ENCODE measurements at regions not wholly inside any gene's neighbourhood (a gene's known extent, or its start where the extent isn't known, plus 50 kb on each side); places are given as distances from the start of the nearest gene placed in this dataset.

- no peak for DNase-seq (ENCODE audit: low spot score)
Observed at GRCh38 chr22:49481659-49482399, 345.8 kb downstream of the BRD1 start.

DNA sequence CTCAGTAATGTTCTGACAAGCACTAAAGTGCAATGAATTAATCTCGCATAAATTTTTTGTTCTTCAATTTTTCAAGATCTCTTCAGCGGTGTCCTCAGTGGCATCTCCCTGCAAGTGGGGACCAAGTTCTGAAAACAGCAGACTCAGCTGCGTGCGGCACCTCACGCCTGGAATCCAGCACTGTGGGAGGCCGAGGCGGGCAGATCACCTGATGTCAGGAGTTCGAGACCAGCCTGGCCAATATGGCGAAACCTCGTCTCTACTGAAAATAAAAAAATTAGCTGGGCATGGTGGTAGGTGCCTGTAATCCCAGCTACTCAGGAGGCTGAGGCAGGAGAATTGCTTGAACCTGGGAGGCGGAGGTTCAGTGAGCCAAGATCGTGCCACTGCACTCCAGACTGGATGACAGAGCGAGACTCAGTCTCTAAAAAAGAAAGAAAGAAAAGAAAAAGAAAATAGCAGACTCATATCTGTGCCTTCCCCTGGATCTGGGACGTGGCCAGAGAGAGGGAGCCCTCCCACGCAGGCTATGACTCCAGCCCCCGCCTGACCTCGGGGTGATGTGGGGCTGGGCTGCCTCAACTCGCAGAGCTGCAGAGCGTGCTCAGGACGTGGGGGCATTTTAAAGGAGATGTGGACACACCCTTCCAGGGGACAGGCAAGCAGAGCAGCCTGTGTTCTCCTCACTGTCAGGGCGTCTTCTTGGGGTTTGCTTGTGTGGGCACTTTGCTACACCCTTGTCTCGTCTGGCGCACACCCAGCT, 346.6 kb downstream of the BRD1 start:
- no peak for DNase-seq (ENCODE audit: low spot score)

GRCh38 chr22:49480331-49480730, 347.3 kb downstream of the BRD1 start:
- no peak for DNase-seq (ENCODE audit: low spot score)

DNA sequence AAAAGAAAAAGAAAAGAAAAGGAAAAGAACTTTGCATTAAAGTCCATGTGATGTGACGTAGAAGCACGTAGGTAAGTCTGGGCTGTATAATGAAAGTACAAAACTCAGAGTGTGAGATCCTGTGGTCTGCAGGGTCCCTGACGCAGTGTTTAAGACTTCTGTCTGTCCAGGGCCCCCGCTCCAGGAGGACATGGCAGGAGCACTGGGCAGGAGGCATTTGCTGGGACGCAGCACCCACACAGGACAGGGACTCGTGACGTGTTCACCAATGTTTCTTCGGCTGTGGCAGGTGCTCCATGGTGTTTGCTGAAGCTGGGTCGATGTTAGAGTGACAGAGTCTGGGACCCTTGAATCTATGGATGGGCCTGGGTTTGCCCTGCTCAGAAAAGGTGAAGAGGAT, 348.1 kb downstream of the BRD1 start:
- no peak for DNase-seq (ENCODE audit: low spot score)

DNA sequence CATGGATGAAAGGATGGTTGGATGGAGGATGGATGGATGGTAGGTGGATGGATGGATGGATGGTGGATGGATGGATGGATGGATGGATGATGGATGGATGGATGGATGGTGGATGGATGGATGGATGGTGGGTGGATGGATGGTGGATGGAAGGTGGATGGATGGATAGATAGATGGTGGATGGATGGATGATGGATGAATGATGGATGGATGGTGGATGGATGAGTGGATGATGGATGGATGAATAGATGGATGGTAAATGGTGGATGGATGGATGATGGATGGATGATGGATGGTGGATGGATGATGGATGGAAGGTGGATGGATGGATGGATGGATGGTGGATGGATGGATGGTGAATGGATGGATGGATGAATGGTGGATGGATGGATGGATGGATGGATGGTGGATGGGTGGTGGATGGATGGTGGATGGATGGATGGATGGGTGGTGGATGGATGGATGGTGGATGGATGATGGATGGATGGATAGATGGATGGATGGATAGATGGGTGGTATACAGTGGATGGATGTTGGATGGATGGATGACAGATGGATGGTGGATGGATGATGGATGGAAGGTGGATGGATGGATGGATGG, 350.8 kb downstream of the BRD1 start:
- DNase-seq (ENCODE audit: low spot score): no peak

GRCh38 chr22:49476176-49476575, 351.5 kb downstream of the BRD1 start:
- no peak for DNase-seq (ENCODE audit: low spot score)

DNA sequence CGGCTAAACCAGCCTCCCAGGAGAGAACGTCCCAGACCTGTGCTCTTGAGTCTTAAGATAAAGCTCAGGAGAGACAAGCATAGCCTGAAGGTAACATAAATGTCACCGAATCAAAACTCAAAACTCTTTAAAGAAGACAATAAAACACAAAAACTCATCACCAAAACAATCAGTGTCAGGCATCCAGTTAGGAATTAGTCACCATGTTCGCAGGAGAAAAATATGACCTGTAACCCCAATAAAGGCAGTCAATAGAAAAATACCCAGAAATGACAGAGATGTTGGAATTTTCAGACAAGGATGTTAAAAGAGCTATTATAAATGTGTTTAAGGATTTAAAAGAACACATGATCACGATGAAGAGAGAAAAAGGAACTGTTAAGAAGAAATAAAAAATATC, 352.4 kb downstream of the BRD1 start:
- DNase-seq (ENCODE audit: low spot score): no peak

DNA sequence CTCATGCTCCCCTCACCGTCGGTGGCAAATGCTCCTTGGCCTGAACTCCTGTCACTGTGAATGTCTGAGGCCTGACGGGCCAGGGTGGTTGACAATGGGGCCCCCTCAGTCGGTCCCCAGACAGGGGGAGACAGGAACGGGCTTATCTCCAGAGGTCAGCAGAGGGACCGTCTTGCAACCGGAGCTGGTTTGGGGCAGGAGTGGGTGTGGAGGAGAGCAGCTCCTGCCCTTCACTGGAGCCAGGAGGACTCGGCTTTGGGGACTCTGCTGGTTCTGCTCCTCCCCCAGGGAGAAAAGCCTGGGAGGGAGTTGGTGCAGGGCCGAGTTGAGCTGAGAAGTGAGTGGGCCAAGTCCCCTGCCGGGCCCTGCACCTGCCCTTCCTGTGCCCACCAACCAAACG, 354.4 kb downstream of the BRD1 start:
- no peak for DNase-seq (ENCODE audit: low spot score)

- no peak for DNase-seq (ENCODE audit: low spot score)
Observed at GRCh38 chr22:49470741-49471503, 356.8 kb downstream of the BRD1 start.

DNA sequence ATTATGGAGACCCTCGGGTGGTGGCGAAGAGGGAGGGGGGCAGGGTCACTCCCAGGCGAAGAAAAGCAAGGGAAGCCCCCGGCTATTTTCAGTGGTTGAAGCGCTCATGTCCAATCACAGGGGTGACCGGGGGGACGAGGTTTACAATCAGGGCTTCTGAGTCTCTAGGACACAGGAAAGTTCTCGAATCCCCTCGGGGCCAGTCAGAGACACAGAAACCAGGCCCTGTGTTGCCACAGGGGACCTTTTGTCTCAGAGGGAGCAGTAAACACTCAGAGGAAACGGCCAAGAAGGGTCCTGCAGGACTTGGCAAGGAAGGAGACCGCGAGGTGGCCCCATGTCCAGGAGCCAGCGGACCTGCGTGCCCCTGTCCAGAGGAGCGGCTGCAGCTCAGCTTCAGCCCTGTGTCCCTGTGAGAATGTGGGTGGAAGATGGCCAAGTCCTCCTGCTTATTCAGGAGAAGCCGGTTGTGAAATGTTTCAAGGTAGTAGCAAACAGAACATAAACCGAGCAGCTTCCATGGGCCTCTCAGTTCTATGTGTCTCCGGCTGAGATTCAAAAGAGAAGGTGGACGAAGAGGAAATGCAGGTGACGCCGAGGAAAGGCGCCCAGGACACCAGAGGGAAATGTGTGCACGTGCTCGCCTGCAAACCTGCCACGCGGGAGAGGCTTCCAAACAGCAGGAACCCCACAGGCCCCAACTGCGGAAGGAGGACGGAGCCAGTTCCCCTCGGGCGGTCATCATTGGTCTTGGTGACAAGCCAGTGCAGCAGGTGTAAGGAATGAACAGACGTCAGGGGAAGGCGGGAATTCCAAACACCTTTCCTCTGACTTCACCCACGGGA, 357.6 kb downstream of the BRD1 start:
- DNase-seq (ENCODE audit: low spot score): no peak

- DNase-seq (ENCODE audit: low spot score): no peak
Observed at GRCh38 chr22:49468487-49469198, 359.0 kb downstream of the BRD1 start.

DNA sequence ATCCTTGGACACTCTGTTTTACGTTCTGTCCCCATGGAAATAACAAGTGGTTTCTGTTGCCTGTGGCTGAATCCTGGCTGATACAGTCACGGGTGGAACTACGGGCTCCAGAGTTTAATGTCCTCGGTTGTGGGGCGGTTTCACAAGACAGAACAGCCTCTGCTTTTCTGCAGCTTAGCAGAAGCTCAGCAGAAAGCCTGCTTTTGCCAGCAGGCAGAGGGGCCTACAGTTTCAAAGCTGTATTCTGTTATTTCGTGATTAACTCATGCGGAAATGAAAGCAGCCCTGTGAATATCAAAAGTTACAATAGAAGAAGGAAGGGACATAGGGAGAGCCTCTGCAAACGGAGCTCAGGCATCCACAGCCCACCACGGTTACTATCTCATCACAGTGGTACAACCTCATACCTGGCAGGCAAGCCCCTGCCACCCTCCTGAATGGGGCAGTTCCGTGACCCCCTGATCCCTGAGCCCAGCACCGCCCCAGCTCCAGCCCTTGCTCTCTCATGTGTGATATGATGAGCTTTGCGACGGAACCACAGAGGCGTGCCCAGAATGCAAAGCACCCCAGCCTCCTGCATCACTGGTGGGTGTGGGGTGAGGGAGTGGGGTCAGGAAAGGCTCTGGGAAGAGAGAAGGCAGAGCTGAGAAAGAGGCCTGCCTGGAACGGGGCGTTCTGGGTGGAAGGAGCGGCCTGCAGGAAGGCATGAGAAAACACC, 360.6 kb downstream of the BRD1 start:
- no peak for DNase-seq (ENCODE audit: low spot score)

DNA sequence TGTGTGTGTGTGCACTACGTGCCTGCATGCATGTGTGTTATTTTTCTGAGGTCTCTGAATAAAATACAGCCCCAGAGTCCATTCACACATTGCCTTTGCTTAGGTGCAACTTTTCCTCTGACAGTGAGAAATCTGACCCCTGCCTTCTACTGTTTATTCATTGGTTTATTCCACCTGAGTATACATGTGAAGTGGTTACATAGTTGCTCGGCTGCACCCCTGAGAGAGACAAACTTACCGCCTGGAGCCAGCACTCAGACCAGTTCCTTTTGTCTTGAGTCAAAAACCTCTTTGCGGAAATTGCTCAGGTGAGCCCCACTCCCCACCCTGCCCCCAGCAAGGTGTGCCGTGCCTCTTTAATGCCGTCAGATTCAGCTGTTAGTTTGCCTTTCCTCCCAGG, 363.6 kb downstream of the BRD1 start:
- no peak for DNase-seq (ENCODE audit: low spot score)

DNA sequence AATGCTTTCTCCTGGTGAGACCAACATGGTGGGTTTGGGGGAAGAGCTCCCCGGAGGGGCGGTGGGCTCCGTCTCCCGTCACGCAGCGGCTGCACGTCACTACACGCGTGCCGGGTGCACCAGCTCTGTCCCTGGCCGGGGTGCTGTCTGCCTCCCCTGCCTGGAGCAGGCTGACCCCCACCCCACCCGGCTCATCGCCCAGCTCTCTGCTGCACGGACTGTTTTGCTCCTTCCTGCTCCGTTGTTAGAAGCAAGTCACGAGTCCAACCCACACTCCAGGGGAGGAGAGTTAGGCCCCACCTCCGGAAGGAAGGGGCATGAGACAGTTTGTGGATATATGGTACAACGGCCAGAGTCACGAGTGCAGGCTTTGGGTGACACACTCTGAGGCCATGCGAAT, 364.9 kb downstream of the BRD1 start:
- no peak for DNase-seq (ENCODE audit: low spot score)

GRCh38 chr22:49462291-49462690, 365.4 kb downstream of the BRD1 start:
- DNase-seq (ENCODE audit: low spot score): no peak

DNA sequence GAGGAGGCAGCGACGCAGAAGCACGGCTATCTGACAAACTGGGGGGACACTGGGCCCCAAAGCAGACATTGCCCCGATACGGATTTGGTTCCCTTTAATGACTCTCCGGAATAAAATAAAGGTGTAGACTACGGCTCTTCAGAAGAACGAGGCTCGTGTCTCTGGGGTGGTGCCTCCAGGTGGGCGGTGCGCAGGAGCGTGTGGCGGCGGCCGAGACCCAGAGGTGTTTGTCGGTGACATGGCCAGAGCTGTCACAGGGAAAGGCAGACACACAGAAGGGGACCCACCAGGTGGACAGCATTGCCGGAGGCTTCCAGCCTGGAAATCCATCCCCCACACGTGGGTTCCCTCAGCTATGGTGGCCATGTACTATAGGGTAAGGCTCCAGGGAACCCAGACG, 366.0 kb downstream of the BRD1 start:
- DNase-seq (ENCODE audit: low spot score): no peak

DNA sequence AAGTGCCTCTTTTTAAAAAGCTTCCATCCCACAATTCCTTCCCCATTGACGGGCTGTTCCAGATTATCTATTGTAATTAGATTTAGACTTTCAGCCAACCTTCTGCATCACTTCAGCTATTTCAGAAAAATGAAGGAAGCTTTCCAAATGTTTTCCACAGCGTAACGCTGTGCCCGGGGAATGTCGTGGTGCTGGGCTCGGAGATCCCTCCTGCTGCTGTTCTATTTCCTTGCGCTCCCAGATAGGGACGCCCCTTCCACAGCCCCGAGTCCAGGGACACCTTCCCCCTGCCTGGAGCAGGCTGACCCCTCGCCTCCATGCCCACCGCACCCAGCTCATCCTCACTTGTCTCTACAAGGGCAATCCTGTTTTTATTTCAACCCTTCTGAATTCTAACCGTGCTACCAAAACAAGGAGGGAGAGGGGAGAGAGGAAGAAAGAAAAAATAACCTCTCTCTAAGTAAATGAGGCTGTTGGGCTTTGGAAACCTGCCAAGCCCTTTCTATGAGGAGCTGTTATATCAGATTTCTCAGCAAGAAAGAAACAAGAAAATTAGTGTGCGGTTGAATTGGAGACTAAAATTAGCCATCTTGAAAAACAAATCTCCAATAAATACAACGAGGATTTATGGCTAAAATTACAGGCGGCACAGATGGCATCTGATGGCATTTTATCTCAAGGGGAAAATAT, 366.9 kb downstream of the BRD1 start:
- DNase-seq (ENCODE audit: low spot score): no peak

DNA sequence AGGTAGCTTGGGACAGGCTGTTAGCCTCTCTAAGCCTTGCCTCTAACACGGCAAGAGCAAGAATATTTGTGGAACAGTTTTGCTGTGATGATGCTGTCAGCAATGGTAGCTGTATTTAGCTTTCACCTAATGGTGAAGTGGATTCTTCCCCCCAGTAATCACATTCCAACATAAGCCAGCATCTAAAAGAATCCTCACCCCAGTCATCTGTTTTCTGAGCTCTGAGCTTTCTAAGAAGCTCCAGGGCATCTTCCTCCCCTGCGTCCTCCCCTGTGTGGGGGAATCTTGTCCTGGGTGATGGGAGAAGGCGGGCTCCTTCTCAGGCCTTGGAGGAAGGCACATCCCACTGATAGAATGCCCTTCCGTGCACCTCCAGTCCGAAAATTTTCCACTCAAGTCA, 367.6 kb downstream of the BRD1 start:
- no peak for DNase-seq (ENCODE audit: low spot score)

GRCh38 chr22:49458708-49459099, 369.0 kb downstream of the BRD1 start:
- no peak for DNase-seq (ENCODE audit: low spot score)

Measured in CD4-positive, alpha-beta T cell treated with Interleukin-2 at 100 ng/mL for 4 hours (primary cell).